ENCODE measurements at regions not wholly inside any gene's neighbourhood (a gene's known extent, or its start where the extent isn't known, plus 50 kb on each side); places are given as distances from the start of the nearest gene placed in this dataset.

DNA sequence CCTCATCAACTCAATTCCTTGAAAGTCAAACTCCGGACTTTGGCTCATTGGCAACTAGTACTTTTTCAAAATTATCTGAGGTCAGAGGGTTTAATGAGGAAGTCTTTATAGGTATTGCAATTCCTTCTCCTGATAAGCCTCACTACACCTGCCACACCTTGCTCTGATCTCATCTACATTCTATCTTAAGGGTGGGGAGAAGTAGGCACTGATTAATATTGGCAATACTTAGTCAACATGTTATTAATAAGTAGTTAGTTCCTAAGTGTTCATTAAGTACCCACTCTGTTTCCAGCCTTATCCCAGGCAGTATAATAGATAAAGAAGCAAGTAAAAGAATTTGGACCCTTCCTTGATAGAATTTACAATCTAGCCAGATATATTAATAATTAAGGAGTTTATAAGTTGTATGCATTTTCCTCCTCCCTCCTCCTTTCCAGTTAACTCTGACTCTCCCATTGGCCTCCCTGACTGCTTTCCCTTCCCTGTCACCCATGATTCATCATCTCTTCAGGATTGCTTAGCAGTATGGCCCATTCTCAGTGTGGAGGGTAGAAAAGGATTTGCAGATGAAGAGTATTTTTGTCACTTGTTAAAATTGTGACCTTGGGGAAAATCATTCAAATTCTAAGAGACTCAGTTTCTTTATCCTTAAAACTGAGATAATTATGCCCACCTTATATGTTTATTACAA lies 231.0 kb upstream of the ATP2B1 start:
- Histone ChIP-seq H3K79me2 (ENCODE audit: control insufficient read depth, insufficient read depth, low read length) (no peaks in the 10 kb centered on the region), H3K4me3 (no peak overlapping the region), H3K4me2 (ENCODE audit: control insufficient read depth, insufficient read depth) (no peak overlapping the region), H4K20me1 (ENCODE audit: control insufficient read depth, insufficient read depth) (no peaks in the 10 kb centered on the region), H3K27ac (ENCODE audit: control insufficient read depth, insufficient read depth) (no peak overlapping the region), H3K9me3 (replicated peaks; ENCODE audit: control insufficient read depth, insufficient read depth, low read length) (no peaks in the 10 kb centered on the region), H3K9ac (ENCODE audit: control insufficient read depth, insufficient read depth, low read length) (no peak overlapping the region), H3K4me1 (ENCODE audit: control insufficient read depth, insufficient read depth, low read length) (peaks cover 17% of the 10 kb centered on the region), H2AFZ (ENCODE audit: control insufficient read depth, low read depth, low read length) (no peak overlapping the region), H3K27me3 (replicated peaks in 1 of 2; ENCODE audit: control insufficient read depth in 2 of 2, insufficient read depth in 2 of 2, low read length in 1 of 2) (no peaks in the 10 kb centered on the region), H3K36me3 (ENCODE audit: control insufficient read depth in 2 of 2, insufficient read depth in 2 of 2, low read length in 1 of 2) (no peaks in the 10 kb centered on the region)
- no peak for DNase-seq (ENCODE audit: low read depth, low spot score)
- ChIA-PET POLR2A (no interaction called here), CTCF (interaction anchor here (0.6 kb wide), 1 partner anchor 233 kb away, joined by 3 read pairs; no protein-coding TSS in a partner anchor), SMC1A (ENCODE audit: uncharacterized antibody, unreplicated experiment) (interaction anchor here (13.3 kb wide), 1 partner anchor 10 kb away, joined by 154 read pairs; no protein-coding TSS in a partner anchor), RAD21 (ENCODE audit: unreplicated experiment) (no interaction called here)
- ATAC-seq, result no peak
- no peak for TF ChIP-seq SMAD1 (IDR thresholded peaks at IDR 0.05; ENCODE audit: low read depth, partially characterized antibody)
- TF ChIP-seq, protein P1, sequence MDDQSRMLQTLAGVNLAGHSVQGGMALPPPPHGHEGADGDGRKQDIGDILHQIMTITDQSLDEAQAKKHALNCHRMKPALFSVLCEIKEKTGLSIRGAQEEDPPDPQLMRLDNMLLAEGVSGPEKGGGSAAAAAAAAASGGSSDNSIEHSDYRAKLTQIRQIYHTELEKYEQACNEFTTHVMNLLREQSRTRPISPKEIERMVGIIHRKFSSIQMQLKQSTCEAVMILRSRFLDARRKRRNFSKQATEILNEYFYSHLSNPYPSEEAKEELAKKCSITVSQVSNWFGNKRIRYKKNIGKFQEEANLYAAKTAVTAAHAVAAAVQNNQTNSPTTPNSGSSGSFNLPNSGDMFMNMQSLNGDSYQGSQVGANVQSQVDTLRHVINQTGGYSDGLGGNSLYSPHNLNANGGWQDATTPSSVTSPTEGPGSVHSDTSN (IDR thresholded peaks at IDR 0.05; ENCODE audit: insufficient replicate concordance, low read depth, low read length), result no peak
- TF ChIP-seq RBBP5 (conservative IDR thresholded peaks at IDR 0.05), result no peak
- TF ChIP-seq HCFC1 (IDR thresholded peaks at IDR 0.05; ENCODE audit: low read length), result no peak
- TF ChIP-seq YBX1 (IDR thresholded peaks at IDR 0.05), result no peak
- TF ChIP-seq ZNF217 (IDR thresholded peaks at IDR 0.05), result no peak
- TF ChIP-seq, protein P2, sequence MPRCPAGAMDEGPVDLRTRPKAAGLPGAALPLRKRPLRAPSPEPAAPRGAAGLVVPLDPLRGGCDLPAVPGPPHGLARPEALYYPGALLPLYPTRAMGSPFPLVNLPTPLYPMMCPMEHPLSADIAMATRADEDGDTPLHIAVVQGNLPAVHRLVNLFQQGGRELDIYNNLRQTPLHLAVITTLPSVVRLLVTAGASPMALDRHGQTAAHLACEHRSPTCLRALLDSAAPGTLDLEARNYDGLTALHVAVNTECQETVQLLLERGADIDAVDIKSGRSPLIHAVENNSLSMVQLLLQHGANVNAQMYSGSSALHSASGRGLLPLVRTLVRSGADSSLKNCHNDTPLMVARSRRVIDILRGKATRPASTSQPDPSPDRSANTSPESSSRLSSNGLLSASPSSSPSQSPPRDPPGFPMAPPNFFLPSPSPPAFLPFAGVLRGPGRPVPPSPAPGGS (IDR thresholded peaks at IDR 0.05; ENCODE audit: borderline replicate concordance, insufficient read depth, low read depth, low read length, poor library complexity, severe bottlenecking), result no peak
- no peak for TF ChIP-seq PML (IDR thresholded peaks at IDR 0.05; ENCODE audit: low read length)
- no peak for TF ChIP-seq SP1 (IDR thresholded peaks at IDR 0.05; ENCODE audit: low read depth, low read length)
- no peak for TF ChIP-seq SMARCA5 (IDR thresholded peaks at IDR 0.05)
- no peak for TF ChIP-seq TBL1XR1 (IDR thresholded peaks at IDR 0.05; ENCODE audit: low read depth, low read length)
- no peak for TF ChIP-seq BHLHE40 (IDR thresholded peaks at IDR 0.05; ENCODE audit: borderline replicate concordance in 1 of 2, low read depth in 2 of 2, low read length in 1 of 2)
- TF ChIP-seq, protein P3, sequence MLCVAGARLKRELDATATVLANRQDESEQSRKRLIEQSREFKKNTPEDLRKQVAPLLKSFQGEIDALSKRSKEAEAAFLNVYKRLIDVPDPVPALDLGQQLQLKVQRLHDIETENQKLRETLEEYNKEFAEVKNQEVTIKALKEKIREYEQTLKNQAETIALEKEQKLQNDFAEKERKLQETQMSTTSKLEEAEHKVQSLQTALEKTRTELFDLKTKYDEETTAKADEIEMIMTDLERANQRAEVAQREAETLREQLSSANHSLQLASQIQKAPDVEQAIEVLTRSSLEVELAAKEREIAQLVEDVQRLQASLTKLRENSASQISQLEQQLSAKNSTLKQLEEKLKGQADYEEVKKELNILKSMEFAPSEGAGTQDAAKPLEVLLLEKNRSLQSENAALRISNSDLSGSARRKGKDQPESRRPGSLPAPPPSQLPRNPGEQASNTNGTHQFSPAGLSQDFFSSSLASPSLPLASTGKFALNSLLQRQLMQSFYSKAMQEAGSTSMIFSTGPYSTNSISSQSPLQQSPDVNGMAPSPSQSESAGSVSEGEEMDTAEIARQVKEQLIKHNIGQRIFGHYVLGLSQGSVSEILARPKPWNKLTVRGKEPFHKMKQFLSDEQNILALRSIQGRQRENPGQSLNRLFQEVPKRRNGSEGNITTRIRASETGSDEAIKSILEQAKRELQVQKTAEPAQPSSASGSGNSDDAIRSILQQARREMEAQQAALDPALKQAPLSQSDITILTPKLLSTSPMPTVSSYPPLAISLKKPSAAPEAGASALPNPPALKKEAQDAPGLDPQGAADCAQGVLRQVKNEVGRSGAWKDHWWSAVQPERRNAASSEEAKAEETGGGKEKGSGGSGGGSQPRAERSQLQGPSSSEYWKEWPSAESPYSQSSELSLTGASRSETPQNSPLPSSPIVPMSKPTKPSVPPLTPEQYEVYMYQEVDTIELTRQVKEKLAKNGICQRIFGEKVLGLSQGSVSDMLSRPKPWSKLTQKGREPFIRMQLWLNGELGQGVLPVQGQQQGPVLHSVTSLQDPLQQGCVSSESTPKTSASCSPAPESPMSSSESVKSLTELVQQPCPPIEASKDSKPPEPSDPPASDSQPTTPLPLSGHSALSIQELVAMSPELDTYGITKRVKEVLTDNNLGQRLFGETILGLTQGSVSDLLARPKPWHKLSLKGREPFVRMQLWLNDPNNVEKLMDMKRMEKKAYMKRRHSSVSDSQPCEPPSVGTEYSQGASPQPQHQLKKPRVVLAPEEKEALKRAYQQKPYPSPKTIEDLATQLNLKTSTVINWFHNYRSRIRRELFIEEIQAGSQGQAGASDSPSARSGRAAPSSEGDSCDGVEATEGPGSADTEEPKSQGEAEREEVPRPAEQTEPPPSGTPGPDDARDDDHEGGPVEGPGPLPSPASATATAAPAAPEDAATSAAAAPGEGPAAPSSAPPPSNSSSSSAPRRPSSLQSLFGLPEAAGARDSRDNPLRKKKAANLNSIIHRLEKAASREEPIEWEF (IDR thresholded peaks at IDR 0.05; ENCODE audit: insufficient replicate concordance, low read depth, low read length), result no peak
- WGBS (ENCODE audit: insufficient coverage, insufficient replicate concordance, low lambda C conversion rate, missing lambda C conversion rate), result 100% methylated on average over 1 of the region's 1 CpG
- BruUV-seq (replicated peaks), result no TSS peak
- in situ Hi-C loops (cut with MboI) (no loop called here), intact Hi-C loops (cut with micrococcal nuclease; ENCODE audit: unreplicated experiment) (no loop called here)
- FAIRE-seq, result no peak

Measured in GM12878 (cell line).